ENCODE measurements at regions not wholly inside any gene's neighbourhood (a gene's known extent, or its start where the extent isn't known, plus 50 kb on each side); places are given as distances from the start of the nearest gene placed in this dataset.

DNA sequence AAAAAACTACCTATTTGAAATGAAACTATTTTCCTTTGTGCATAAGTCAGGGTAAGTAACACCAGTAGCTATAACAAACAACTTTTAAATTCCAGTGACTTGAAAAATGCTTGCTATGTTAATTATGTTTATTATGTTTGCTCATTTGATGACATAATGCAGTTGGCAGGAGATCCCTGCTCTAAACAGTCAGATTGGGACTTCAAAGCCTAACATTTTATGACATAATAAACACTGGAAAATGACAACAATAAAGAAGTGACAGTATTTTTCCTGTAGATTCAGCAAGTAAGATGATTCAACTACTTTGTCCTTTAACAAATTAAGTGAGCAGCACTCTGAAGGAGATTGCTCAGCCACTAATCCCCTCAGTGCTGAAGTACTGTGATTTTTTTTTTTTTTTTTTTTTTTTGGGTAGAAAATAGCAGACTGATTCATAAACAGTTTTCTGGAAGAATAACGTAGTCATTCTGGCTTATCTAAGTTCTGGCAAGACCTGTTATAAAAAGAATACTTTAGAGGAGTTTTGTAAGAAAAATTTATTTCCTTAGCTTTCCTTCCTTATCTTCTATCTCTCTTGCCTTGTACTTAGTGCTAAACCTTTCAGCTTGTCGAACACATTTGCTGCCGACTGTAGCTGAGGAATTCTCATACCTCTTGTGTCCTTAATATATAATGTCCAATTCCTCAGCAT lies 207.2 kb downstream of the PTGER3 start:
- H2BK15ac ChIP-seq (ENCODE audit: low read depth, low read length), result no peak overlapping the region
- no peak overlapping the region for H3K27ac ChIP-seq (ENCODE audit: insufficient read length, low read depth, low read length)
- no peak overlapping the region for H3K4me2 ChIP-seq (ENCODE audit: insufficient read depth, insufficient read length, low read length)
- DNase-seq, result no peak
- H3K79me2 ChIP-seq (ENCODE audit: insufficient read depth, low read length), result no peaks in the 10 kb centered on the region
- no peak overlapping the region for H3K4me3 Mint-ChIP-seq
- H3K23ac ChIP-seq (ENCODE audit: insufficient read length, low read depth, low read length), result no peak overlapping the region
- no peak overlapping the region for H3K18ac ChIP-seq (ENCODE audit: insufficient read length, low read depth, low read length)
- H2AFZ ChIP-seq (ENCODE audit: low read length), result no peak overlapping the region
- H3K4me1 ChIP-seq (ENCODE audit: insufficient read depth, low read length), result no peaks in the 10 kb centered on the region
- no peaks in the 10 kb centered on the region for H4K20me1 ChIP-seq (ENCODE audit: control insufficient read depth, insufficient read depth, insufficient read length)
- no peaks in the 10 kb centered on the region for H3K79me1 ChIP-seq (ENCODE audit: insufficient read depth, low read depth, low read length, poor library complexity, severe bottlenecking)
- no peak overlapping the region for H4K8ac ChIP-seq (replicated peaks; ENCODE audit: insufficient read length, low read depth, low read length)
- no peaks in the 10 kb centered on the region for H3K27me3 Mint-ChIP-seq (ENCODE audit: low read depth)
- no peaks in the 10 kb centered on the region; a peak in 1 of 7 replicates for H3K36me3 Mint-ChIP-seq (ENCODE audit: insufficient read depth in 1 of 3, low read depth in 3 of 3)
- H2BK12ac ChIP-seq (ENCODE audit: insufficient read length, low read depth, low read length), result no peak overlapping the region
- no peak overlapping the region for H4K91ac ChIP-seq (ENCODE audit: insufficient read length, low read depth, low read length)
- H3T11ph ChIP-seq (ENCODE audit: low read length), result no peak overlapping the region
- H3K23me2 ChIP-seq (ENCODE audit: insufficient read length, low read depth, low read length, poor library complexity, severe bottlenecking), result no peaks in the 10 kb centered on the region
- H3K9me3 ChIP-seq (ENCODE audit: control insufficient read depth, low read depth, low read length), result no peaks in the 10 kb centered on the region
- no peak overlapping the region; a peak in 1 of 7 replicates for H3K27ac Mint-ChIP-seq
- no peak overlapping the region for H3K56ac ChIP-seq (ENCODE audit: insufficient read length, low read depth, low read length)
- H3K14ac ChIP-seq (ENCODE audit: insufficient read depth, low read length), result no peak overlapping the region
- no peaks in the 10 kb centered on the region for H3K27me3 ChIP-seq (ENCODE audit: insufficient read depth, low read length)
- H3K9me3 Mint-ChIP-seq, result peaks cover 0 to 3% of the 10 kb centered on the region in 2 experiments; a peak in 3 of 5 replicates
- H2AK5ac ChIP-seq (ENCODE audit: insufficient read length, low read length), result no peak overlapping the region
- TF ChIP-seq, protein P1, sequence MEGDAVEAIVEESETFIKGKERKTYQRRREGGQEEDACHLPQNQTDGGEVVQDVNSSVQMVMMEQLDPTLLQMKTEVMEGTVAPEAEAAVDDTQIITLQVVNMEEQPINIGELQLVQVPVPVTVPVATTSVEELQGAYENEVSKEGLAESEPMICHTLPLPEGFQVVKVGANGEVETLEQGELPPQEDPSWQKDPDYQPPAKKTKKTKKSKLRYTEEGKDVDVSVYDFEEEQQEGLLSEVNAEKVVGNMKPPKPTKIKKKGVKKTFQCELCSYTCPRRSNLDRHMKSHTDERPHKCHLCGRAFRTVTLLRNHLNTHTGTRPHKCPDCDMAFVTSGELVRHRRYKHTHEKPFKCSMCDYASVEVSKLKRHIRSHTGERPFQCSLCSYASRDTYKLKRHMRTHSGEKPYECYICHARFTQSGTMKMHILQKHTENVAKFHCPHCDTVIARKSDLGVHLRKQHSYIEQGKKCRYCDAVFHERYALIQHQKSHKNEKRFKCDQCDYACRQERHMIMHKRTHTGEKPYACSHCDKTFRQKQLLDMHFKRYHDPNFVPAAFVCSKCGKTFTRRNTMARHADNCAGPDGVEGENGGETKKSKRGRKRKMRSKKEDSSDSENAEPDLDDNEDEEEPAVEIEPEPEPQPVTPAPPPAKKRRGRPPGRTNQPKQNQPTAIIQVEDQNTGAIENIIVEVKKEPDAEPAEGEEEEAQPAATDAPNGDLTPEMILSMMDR (conservative IDR thresholded peaks at IDR 0.05), result no peak
- no peak overlapping the region for H4K5ac ChIP-seq (ENCODE audit: insufficient read length, low read depth, low read length)
- no peak overlapping the region for H3K4ac ChIP-seq (ENCODE audit: low read depth, low read length)
- WGBS (ENCODE audit: extremely low coverage, insufficient read length, low lambda C conversion rate), result no CpG with 5 or more reads among the region's 3 CpGs
- peaks cover 2 to 4% of the 10 kb centered on the region in 2 experiments; a peak in 3 of 4 replicates for H3K4me1 Mint-ChIP-seq
- no peak overlapping the region for H2BK120ac ChIP-seq (ENCODE audit: low read depth, low read length, poor library complexity, severe bottlenecking)
- H2BK5ac ChIP-seq (ENCODE audit: insufficient read length, low read length), result no peak overlapping the region
- H3K9ac ChIP-seq (ENCODE audit: extremely low read depth, insufficient read length, low read length), result no peak overlapping the region
- H2BK20ac ChIP-seq (ENCODE audit: low read depth, low read length, poor library complexity, severe bottlenecking), result no peak overlapping the region

Data from H9 (cell line).